GM21528 (cell line): ENCODE measurements at regions not wholly inside any gene's neighbourhood (a gene's known extent, or its start where the extent isn't known, plus 50 kb on each side); places are given as distances from the start of the nearest gene placed in this dataset.
"Not testable (repeated sequence)": the region's sequence is repeated elsewhere in the genome, so short reads cannot be mapped to it uniquely, and the experiment has no call there.

Experiments
- ATAC-seq: cut with Tn5 transposase; IDR thresholded peaks from one replicate; pipeline ENCODE4 v1.9.1; 2021; ENCODE audit warnings: mild to moderate bottlenecking, moderate library complexity; ENCODE audit not compliant: unreplicated experiment, low FRiP score

DNA sequence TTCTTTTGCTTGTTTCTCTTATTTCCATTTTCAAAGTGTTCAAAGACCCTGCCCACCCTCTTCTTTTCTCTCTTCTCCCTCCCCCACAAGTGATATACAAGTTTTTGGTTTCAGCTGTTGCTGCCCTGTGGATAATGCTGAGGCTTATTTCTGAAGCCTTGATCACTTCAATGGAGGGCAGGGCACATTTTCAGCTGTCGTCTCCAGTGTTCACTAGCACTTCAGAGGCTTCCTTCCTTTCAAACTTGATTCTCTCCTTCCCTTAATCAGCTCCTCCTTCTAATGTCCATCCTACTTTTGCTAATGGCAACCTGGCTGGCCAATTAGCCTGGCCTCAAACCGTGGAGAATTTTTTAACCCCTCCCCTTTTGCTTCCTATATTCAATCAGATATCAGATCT, 435.7 kb upstream of the RUNX1 start:
- ATAC-seq, result no peak

DNA sequence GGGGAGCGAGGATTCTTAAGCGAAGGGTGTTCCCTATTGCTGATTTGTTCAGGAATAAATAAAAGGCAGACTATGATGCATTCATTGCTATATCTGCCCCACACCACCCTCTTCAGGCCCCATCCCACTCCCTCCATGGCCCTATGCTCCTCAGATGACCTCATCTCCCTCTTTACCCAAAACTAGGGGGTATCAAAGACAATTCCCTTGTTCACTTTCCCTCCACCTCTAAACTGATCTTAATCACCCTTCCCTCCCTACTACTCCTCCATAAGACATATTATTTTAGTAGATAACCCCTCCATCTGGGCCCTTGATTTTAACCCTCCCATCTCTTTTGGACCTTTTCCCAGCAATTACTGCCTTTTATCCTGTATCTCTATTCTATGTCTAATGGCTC, 434.9 kb upstream of the RUNX1 start:
- ATAC-seq, result no peak

DNA sequence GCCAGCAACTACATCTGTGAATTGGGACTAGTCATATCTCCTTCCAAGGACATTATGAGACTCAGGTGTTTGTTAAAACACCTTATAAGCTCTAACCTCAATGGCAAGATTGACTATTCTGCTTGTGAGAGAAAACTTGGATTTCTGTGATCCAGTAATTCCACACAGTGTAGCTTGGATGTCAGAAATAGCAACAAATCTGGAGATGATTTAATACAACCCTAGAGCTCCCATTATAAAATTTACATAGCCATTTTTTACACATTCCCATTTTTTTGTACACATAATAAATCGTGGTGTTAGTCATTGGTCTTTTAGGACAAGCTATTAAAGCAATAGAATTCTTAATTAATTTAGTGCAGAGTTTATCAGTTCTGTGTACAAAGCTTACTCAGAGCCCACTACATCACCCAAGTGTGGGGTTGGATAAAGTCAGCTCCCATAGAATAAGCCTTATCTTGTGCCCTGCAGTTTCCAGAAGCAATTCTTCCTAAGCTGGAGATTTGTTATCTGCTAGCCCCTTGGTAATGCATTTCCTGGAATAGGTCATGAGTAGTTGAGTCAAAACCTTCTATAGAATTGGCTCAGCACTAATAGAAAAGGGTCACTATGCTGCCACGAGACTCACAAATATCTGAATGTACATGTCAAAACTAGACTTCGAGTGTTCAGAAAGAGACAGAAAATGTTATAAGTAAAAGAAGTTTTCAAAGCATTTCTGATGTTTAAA, 434.0 kb upstream of the RUNX1 start:
- no peak for ATAC-seq

DNA sequence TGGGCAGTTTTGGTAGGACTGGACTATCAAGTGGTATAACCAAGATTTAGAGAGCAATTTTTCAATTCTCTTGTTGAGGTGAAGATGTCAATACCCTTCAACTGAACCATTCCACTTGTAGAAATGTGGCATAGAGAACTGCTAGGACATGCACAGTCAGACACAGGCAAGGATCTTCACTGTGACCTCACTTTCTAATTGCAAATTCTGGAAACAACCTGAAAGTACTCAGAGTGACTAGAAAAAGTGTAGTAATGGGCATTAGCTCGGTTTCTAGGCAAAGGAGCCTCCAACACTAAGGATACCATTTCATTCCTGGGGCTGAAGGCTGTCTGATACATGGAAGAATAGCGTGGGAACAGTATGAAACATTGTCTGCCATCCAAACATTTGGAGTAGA, 433.0 kb upstream of the RUNX1 start:
- ATAC-seq, result no peak

DNA sequence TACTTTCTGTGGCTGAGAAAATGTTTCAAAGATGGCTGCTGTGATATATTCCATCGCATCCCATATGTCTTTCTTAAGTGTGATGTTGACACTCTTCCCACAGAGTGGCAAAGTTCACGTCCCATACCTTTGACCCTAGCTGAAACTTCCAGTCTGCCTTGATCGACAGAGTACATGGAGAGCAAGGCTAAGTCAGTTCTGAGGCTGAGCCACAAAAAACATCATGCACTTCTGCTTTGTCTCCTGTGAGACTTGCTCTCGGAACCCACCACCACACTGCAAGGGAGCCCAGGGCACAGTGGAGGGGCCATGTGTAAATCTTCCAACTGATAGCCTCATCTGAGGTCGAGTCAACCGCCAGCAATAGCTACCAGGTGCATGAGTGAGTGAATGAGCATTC, 431.9 kb upstream of the RUNX1 start:
- ATAC-seq, result no peak

DNA sequence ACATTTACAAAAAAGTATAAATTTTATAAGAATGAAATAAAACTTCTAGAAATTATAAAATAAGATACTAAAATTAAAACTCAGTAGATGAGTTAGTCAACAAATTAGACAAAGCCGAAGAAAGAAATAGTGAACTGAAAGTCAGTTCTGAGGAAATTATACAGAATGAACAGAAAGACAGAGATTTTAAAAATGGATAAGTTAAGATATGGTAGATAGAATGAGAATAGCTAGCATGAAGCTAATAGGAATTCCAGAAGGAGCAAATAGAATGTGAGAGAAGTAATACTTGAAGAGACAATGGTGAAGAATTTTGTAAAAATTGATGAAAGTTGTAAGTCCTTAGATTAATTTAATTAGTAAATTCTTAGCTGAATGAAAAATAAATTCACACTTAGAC, 430.4 kb upstream of the RUNX1 start:
- ATAC-seq, result no peak

DNA sequence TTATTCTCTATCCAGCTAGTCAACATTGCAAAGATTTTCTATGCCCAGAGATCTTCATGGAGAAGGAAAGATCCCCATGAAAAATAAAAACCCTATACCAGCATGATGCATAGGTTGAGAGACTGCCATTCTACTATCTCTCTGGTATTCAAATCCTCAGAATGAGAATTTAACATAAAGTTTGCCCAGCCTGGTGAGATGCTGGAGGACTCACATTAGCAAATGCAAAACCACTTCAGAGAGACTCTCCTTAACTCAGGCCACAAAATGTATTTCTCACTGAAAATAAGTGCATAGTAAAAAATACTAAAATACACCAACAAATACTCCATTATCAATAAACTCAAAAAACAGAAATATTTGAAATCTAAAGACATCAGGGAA, 430.0 kb upstream of the RUNX1 start:
- ATAC-seq, result no peak

DNA sequence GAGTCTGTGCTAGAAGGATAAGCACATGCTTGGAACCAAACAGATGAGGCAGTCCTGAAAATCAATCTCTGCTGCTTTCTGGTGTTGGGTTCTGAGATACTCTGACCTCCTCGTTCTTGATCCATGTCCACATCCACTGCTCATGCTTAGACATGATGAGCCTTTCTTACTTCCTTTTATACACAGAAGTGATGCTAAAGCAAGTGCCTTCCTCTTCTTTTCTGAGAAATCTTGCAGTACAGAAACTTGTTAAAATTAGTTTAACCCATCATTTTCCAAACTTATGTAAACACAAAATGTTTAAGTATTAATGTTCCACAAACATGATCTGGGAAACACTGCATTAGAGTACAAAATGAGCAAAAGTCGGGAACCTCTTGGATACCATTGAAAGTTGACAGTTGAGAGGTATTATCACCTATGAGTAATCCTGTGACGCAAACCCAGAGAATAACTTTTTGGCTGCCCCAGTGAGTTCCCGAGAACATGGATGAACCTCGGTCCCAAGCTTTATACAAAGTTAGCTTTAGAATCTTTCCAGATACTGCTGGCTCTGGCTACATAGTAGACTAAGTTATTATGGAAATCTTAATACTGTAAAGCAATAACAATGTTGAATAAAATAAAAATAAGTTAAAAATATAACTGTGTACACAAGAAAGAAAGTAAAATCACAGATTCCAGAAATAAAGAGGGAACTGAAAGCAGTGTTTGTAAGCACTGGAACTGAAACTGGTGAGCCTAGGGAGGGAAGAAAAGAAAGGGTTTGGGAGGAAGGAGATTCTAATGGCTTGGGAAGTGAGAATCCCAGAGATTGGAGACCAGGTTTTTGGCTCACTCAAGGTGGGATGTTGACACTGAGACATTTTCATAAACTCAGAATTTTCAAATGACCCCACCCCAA, 429.3 kb upstream of the RUNX1 start:
- no peak for ATAC-seq

DNA sequence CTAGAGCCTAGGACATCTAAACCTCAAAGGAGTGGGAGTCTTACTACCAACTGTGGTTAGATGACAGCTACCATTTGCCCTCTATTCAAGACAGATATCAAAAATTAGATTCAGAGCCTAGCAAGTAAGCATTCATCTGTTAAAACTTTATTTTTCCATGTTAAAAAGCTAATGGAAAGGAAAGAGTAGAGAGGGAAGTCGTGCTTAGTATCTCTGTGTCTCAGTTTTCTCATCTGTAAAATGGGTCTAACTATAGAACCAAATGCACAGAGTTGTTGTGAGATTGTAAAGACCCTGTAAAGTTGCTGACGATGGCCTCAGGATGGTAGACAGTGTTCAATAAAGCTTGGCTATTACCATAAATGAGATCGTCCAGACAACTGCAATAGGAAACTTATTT, 428.5 kb upstream of the RUNX1 start:
- ATAC-seq, result no peak

DNA sequence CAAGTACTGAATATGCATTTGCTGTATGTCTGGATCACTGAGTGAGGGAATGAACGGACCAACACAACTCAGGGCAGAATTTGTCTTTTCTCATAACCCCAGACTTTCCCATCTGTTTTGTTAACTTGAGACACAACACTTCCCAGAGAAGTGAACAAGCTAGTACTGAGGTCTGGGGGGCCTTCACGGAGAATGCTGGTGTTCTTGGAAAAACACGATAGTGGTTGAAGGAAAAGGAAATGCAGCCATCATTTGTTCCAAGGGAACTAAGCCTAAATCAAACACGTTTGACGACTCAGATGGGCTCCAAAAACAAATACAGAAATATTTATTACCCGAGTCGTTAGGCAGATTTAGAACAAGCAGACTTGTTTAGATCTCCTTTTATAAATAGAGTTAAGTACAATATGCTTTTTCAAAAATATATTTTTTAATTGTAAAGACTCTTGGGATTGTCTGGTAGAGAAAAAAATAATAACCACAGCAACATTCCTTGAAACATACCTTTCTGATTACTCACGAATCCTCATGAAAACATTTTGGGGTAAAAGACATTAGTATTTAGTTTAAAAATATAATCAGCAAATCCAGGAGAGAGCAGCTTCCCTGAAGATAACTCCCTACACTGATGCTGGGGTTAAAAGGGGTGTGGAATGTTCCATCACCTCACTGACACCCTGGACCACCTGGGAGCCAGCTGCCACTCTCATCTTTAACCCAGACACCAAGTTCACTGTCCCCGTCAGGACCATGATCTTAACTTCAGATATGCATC, 427.7 kb upstream of the RUNX1 start:
- ATAC-seq, result no peak

DNA sequence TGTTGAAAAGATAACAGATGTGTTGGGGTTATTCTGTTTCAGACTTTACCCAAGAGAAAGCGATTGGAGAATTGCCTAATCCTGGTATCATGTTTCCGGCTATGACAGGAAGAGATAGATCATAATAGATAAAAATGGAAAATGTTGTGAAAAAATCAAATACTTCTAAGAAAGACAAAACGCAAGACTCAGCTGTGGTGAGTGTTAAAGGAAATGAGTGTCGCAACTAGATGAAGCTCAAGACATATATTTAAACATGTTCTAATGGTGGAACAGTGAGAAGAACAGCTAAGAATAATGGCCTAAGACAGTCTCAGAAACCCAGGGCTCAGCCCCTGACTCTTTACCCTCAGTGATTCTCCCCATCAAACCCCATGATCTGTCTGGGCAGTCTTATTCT, 426.7 kb upstream of the RUNX1 start:
- ATAC-seq, result no peak

DNA sequence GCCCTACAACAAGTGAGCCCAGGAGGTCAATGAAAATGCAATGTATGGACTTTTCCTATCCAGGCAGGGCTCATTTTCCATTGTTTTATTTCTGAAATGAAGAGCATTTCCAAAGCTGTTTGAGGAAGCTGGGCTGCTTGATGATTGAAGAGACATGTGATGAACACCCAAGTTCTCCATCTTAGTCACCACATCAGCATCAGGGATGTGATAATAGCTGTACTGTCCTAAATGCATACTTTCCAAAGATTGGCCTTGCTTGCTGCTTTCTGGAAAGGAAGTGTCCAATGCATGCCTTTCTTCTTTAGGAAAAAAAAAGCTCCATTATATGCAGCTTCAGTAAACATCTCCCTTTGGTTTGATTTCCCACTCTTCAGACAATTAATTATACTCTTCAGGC, 425.9 kb upstream of the RUNX1 start:
- ATAC-seq, result no peak

DNA sequence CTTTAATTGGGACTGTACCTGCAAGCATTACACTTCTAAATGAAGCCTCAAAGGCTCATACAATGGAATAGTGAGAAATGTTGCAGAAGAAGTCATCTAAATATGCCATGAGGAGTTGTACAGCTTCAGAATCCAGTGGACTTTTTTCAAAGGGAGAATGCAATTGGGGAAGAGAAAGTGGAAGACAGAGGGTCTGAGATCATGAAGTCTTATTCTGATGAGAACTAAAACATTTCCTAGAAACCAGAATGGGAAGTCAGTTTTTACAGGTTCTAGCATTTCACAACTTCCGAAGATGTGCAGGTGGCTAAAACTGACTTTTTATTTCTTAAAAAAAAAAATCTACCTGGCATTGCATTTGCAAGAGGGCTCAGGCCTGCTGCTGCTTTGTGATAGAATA, 424.4 kb upstream of the RUNX1 start:
- ATAC-seq, result no peak

DNA sequence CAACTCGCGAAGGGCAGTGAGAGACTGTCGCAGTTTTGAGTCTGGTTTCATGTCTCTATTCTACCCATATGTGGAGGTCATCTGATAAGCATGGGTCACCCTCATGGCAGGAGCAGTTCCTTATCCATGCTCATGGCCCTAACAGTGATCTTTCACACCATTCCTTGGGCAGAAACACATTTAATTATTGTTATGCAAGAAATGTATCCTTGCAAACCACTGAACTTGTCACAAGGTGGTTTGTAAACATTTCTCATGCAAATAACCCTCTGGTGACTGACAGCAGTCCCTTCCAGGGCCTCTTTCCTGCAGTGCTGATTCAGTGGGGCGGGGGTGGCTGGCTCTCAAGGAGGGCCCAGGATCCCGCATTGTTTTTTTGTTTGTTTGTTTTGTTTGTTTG, 421.4 kb upstream of the RUNX1 start:
- no peak for ATAC-seq

DNA sequence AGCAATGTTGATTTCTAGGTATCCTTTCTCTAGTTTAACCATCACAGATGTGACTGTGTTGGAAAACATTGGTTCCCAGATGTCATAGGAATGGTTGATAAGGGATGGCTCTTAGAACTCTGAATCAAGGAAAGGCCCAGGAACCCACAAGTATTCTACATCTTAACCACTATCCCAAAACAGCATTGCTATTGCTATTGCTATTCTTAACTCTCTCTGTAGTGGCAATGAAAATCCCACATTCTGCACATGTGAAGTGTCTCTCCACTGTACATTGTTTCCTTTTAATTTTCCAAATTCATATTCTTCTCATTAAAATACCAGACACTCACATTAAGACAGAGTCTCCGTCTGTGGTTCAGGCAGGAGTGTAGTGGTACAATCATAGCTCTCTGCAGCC, 420.4 kb upstream of the RUNX1 start:
- no peak for ATAC-seq

DNA sequence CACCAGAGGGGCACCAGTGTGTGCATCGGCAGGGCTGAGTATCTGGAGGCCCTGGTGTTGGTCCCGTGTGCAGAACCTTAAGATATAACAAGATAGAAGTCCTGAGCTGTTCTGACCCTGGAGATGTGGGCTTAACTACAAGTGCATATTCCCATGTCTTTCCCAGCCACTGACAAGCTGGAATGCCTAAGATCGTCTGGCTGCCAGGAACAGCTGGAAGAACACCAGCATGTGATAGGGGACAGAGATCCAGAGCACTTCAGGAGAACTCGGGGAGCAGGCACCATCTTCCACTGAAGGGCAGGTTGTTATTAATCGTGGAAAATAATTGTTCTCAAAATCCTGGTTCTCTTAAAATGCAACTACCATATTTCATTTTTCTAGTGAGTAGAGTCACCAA, 419.9 kb upstream of the RUNX1 start:
- ATAC-seq, result no peak

DNA sequence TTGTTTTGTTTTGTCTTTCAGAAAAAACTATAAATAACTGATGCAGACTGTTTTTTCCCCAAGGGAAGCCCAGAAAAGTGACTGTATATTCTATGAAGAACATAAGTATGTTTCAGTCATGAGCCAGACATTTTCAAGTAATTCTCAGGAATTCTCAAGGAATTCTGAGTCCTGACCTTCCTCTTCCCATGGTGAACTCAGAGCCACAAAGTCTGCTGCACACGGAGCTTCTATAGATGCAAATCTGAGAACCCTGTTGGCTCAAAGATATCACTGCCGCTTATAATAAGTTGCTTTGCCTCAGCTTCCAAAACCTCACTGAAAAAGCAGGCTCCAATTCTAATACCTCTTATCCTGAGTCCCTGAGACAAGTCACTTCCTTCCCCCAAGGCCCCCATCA, 418.5 kb upstream of the RUNX1 start:
- no peak for ATAC-seq

DNA sequence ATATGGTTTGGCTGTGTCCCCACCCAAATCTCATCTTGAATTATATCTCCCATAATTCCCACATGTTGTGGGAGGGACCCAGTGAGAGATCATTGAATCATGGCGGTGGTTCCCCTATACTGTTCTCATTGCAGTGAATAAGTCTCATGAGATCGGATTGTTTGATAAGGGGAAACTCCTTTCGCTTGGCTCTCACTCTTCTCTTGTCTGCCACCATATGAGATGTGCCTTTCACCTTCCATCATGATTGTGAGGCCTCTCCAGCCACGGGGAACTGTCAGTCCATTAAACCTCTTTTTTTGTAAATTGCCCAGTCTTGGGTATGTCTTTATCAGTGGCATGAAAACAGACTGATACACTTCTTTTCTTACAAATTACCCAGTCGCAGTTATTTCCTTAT, 417.6 kb upstream of the RUNX1 start:
- not testable (repeated sequence) for ATAC-seq

DNA sequence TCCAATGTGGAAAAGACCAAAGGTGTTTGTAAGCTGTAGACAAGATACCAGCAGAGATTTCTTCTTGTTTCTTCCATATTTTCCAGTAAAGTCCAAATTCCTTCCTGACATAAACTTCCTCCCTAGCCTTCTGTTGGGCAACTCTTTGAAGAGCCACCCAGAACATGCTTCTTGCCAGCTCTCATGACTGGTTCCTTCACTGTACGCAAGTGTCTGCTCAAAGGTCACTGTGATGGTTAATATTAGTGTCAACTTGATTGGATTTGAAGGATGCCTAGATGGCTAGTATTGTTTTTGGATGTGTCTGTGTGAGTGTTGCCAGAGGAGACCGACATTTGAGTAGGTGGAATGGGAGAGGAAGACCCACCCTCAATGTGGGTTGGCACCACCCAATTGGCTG, 416.6 kb upstream of the RUNX1 start:
- no peak for ATAC-seq

DNA sequence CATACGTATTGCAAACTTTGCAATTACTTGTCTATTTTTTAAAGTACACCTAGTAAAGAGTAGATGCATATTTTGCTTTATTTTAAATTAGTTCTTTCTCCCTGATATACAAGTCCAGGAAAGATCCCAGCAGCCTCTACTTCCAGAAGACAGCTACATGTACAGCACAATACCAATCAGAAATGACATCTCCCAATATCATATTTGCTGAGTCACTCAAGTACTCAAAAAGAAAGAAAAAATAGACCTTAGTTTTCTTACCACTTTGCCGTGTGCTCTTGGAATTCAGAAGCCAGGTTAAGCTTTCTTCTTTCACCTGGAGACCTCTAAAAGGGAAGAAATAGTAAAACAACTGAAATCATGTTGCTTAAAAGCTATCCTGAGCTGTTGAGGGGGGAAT, 412.6 kb upstream of the RUNX1 start:
- ATAC-seq, result no peak

DNA sequence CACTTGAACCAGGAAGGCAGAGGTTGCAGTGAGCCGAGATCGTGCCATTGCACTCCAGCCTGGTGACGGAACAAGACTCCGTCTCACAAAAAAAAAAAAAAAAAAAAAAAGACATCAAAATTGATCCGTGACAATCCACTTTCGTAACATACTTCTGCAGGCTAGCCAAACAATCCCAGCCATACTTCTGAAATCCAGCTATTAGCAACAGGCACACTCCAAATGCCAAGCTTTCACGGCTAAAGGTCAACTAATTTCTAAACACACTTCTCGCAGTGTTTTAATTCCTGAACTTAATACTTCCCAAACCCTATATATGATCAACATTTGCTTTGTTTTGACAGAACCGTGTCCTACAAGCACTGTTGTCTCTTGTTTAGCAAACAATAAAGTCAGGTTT, 411.3 kb upstream of the RUNX1 start:
- ATAC-seq, result no peak
